Liver (tissue), 8 donors: ENCODE measurements at regions not wholly inside any gene's neighbourhood (a gene's known extent, or its start where the extent isn't known, plus 50 kb on each side); places are given as distances from the start of the nearest gene placed in this dataset.

Source experiments
- DNase-seq: peaks from one replicate; pipeline ENCODE4 v3.0.0-alpha.2; 2017; ENCODE audit warnings: low spot score
- H3K27ac ChIP-seq, 2 donors: one replicate each; pipeline ENCODE4 v1.7.0; 2013; ENCODE audit warnings: inconsistent platforms in 2 of 2, low read length in 2 of 2, control low read depth in 1 of 2, low read depth in 1 of 2, mild to moderate bottlenecking in 1 of 2
- H3K27me3 ChIP-seq, 4 donors: one replicate each; pipeline versions ENCODE4 v1.6.1 to v1.7.0; 2013; ENCODE audit warnings: low read length in 3 of 4, inconsistent platforms in 1 of 4, mild to moderate bottlenecking in 1 of 4, moderate library complexity in 1 of 4; ENCODE audit not compliant: control insufficient read depth in 4 of 4, insufficient read depth in 4 of 4
- H3K36me3 ChIP-seq, 4 donors: one replicate each; pipeline versions ENCODE4 v1.6.1 to v1.7.0; 2013; ENCODE audit warnings: low read length in 3 of 4, mild to moderate bottlenecking in 3 of 4, low read depth in 1 of 4, moderate library complexity in 1 of 4; ENCODE audit not compliant: control insufficient read depth in 4 of 4, insufficient read depth in 3 of 4
- H3K4me1 ChIP-seq, 4 donors: one replicate each; pipeline versions ENCODE4 v1.6.1 to v1.7.0; 2013; ENCODE audit warnings: low read length in 3 of 4, mild to moderate bottlenecking in 3 of 4, moderate library complexity in 1 of 4; ENCODE audit not compliant: control insufficient read depth in 4 of 4, insufficient read depth in 4 of 4
- H3K4me3 ChIP-seq, 3 donors: one replicate each; pipeline versions ENCODE4 v1.6.1 to v1.7.0; 2013; ENCODE audit warnings: low read length in 3 of 3, control low read depth in 1 of 3, low read depth in 1 of 3, mild to moderate bottlenecking in 1 of 3
- H3K9ac ChIP-seq, 2 donors: one replicate each; pipeline ENCODE4 v1.7.0; 2013; ENCODE audit warnings: low read length in 2 of 2, mild to moderate bottlenecking in 2 of 2, moderate library complexity in 2 of 2, control low read depth in 1 of 2, low read depth in 1 of 2
- H3K9me3 ChIP-seq, 4 donors: one replicate each; pipeline versions ENCODE4 v1.6.1 to v1.7.0; 2013; ENCODE audit warnings: low read length in 3 of 4; ENCODE audit not compliant: control insufficient read depth in 4 of 4
- ATF3 ChIP-seq: IDR thresholded peaks from 2 replicates; pipeline ENCODE4 v1.6.1; 2016; ENCODE audit warnings: antibody characterized with exemption
- CTCF ChIP-seq: fragments of 150-350 bp; IDR thresholded peaks from 2 replicates; pipeline ENCODE4 v1.5.1; 2017; ENCODE audit warnings: improper control_type of control experiment, low read depth, low read length; ENCODE audit not compliant: missing input control
- EGR1 ChIP-seq, 2 donors: IDR thresholded peaks; 2 replicates each; pipeline ENCODE4 v1.6.1; 2016 to 2018; ENCODE audit warnings: antibody characterized with exemption in 2 of 2, low read depth in 2 of 2
- FOXA2 ChIP-seq: IDR thresholded peaks from 2 replicates; pipeline ENCODE4 v1.6.1; 2016; ENCODE audit warnings: antibody characterized with exemption
- GABPA ChIP-seq, 2 donors: IDR thresholded peaks in 1 of 2; conservative IDR thresholded peaks in 1 of 2; 2 replicates each; pipeline ENCODE4 v1.6.1; 2016; ENCODE audit warnings: antibody characterized with exemption in 2 of 2, mild to moderate bottlenecking in 1 of 2, moderate library complexity in 1 of 2
- HNF4A ChIP-seq, 2 donors: conservative IDR thresholded peaks; 2 replicates each; pipeline ENCODE4 v1.6.1; 2016; ENCODE audit warnings: antibody characterized with exemption in 2 of 2, mild to moderate bottlenecking in 2 of 2
- JUND ChIP-seq, 2 donors: IDR thresholded peaks; 2 replicates each; pipeline ENCODE4 v1.6.1; 2016; ENCODE audit warnings: antibody characterized with exemption in 2 of 2
- NR2F2 ChIP-seq: IDR thresholded peaks from 2 replicates; pipeline ENCODE4 v1.6.1; 2016; ENCODE audit warnings: antibody characterized with exemption
- RAD21 ChIP-seq, 2 donors: IDR thresholded peaks; 2 replicates each; pipeline ENCODE4 v1.6.1; 2016; ENCODE audit warnings: antibody characterized with exemption in 2 of 2, mild to moderate bottlenecking in 2 of 2
- REST ChIP-seq: IDR thresholded peaks from 2 replicates; pipeline ENCODE4 v1.6.1; 2016; ENCODE audit warnings: antibody characterized with exemption, mild to moderate bottlenecking
- RXRA ChIP-seq, 2 donors: IDR thresholded peaks; 2 replicates each; pipeline ENCODE4 v1.6.1; 2017 to 2018; ENCODE audit warnings: antibody characterized with exemption in 2 of 2, mild to moderate bottlenecking in 1 of 2
- SP1 ChIP-seq: IDR thresholded peaks from 2 replicates; pipeline ENCODE4 v1.6.1; 2018; ENCODE audit warnings: antibody characterized with exemption, mild to moderate bottlenecking
- TAF1 ChIP-seq: conservative IDR thresholded peaks from 2 replicates; pipeline ENCODE4 v1.6.1; 2016; ENCODE audit warnings: antibody characterized with exemption, mild to moderate bottlenecking
- YY1 ChIP-seq: IDR thresholded peaks from 2 replicates; pipeline ENCODE4 v1.6.1; 2016; ENCODE audit warnings: antibody characterized with exemption, mild to moderate bottlenecking
- ZBTB33 ChIP-seq: IDR thresholded peaks from 2 replicates; pipeline ENCODE4 v1.6.1; 2016; ENCODE audit warnings: antibody characterized with exemption
- WGBS: extraction: QIAGEN DNeasy Blood & Tissue Kit; methylation state at CpG from one replicate; pipeline ENCODE4 v1.1.7; 2013; 5-methylcytosine and 5-hydroxymethylcytosine counted together
- donor health status: healthy.
- donor health status: healthy.
- donor health status: healthy.
- donor health status: healthy.
- donor health status: healthy.

- DNase-seq = no peak
- Histone ChIP-seq H3K36me3 (no peaks in the 10 kb centered on the region), H3K9me3 (no peaks in the 10 kb centered on the region), H3K4me1 (peaks cover 0 to 21% (median 3%) of the 10 kb centered on the region in 4 donors), H3K4me3 (no peak overlapping the region), H3K27ac (no peak overlapping the region), H3K27me3 (no peaks in the 10 kb centered on the region), H3K9ac (no peak overlapping the region)
- TF ChIP-seq RAD21 (IDR thresholded peaks at IDR 0.05) = peak; percentile 30 to 43
- peak; percentile 95 for TF ChIP-seq NR2F2
- TF ChIP-seq CTCF = no peak
- TF ChIP-seq ZBTB33 = no peak
- peak in 1 of 2 donors; percentile 31 for TF ChIP-seq RXRA (IDR thresholded peaks at IDR 0.05)
- TF ChIP-seq JUND (IDR thresholded peaks at IDR 0.05) = peak in 1 of 2 donors; percentile 46
- no peak for TF ChIP-seq FOXA2
- peak; percentile 34 for TF ChIP-seq SP1
- TF ChIP-seq TAF1 = no peak
- TF ChIP-seq YY1 = peak; percentile 55
Measured at GRCh38 chr4:128571747-128572146, 237.8 kb upstream of the JADE1 start.

- H3K9ac ChIP-seq = no peak overlapping the region
- H3K36me3 ChIP-seq = no peaks in the 10 kb centered on the region
- H3K9me3 ChIP-seq = no peaks in the 10 kb centered on the region
- TF ChIP-seq EGR1 (IDR thresholded peaks at IDR 0.05; ENCODE audit: low read depth in 2 of 2) (no peak), YY1 (no peak), RXRA (IDR thresholded peaks at IDR 0.05) (no peak), FOXA2 (no peak), GABPA (IDR thresholded peaks at IDR 0.05 in 1 of 2, conservative IDR thresholded peaks at IDR 0.05 in 1 of 2) (no peak), JUND (IDR thresholded peaks at IDR 0.05) (no peak), NR2F2 (no peak), ATF3 (no peak)
- peaks cover 0 to 21% (median 3%) of the 10 kb centered on the region in 4 donors for H3K4me1 ChIP-seq
- no peak for DNase-seq
- H3K27ac ChIP-seq = no peak overlapping the region
- H3K4me3 ChIP-seq = no peak overlapping the region
- H3K27me3 ChIP-seq = no peaks in the 10 kb centered on the region
- 93% methylated on average over 6 of the region's 6 CpGs for WGBS
Measured at GRCh38 chr4:128570387-128570975, 239.0 kb upstream of the JADE1 start.

GRCh38 chr4:128566693-128567092 is 242.8 kb upstream of the JADE1 start:
- H3K9ac ChIP-seq = no peak overlapping the region
- H3K36me3 ChIP-seq = no peaks in the 10 kb centered on the region
- no peak for DNase-seq
- 84% methylated on average over 2 of the region's 2 CpGs for WGBS
- H3K27ac ChIP-seq = no peak overlapping the region
- no peak overlapping the region for H3K4me3 ChIP-seq
- H3K27me3 ChIP-seq = no peaks in the 10 kb centered on the region
- TF ChIP-seq FOXA2 = no peak
- no peak for TF ChIP-seq RXRA (IDR thresholded peaks at IDR 0.05)
- no peak for TF ChIP-seq HNF4A (conservative IDR thresholded peaks at IDR 0.05)
- no peak for TF ChIP-seq REST
- no peaks in the 10 kb centered on the region for H3K4me1 ChIP-seq
- H3K9me3 ChIP-seq = no peaks in the 10 kb centered on the region
